ENCODE measurements at regions not wholly inside any gene's neighbourhood (a gene's known extent, or its start where the extent isn't known, plus 50 kb on each side); places are given as distances from the start of the nearest gene placed in this dataset.

DNA sequence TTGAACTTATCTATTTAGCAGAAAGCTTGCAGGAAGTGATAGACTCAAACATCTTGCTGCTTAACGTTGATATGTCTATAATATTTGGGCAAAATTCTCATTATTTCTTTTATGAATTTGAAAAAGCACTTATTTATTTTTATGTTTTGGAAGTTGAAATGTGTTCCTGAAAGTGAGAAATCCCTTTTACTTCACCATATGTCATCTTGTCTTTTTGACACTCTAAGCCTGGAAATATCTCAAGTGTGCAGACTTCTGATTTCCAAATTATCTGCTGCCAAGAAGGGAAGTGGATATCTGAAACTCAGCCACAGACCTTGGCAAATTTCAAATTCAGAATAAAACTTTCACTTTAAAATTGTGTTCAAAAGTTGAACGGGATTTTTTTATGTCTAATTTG lies 368.7 kb upstream of the MANEA start (continued):
- TF ChIP-seq SREBF1 (IDR thresholded peaks at IDR 0.05; ENCODE audit: borderline replicate concordance, low read depth, low read length) (no peak), ATF1 (CRISPR knock-in tag; IDR thresholded peaks at IDR 0.05) (no peak), ATF1 (tag; IDR thresholded peaks at IDR 0.05) (no peak)

DNA sequence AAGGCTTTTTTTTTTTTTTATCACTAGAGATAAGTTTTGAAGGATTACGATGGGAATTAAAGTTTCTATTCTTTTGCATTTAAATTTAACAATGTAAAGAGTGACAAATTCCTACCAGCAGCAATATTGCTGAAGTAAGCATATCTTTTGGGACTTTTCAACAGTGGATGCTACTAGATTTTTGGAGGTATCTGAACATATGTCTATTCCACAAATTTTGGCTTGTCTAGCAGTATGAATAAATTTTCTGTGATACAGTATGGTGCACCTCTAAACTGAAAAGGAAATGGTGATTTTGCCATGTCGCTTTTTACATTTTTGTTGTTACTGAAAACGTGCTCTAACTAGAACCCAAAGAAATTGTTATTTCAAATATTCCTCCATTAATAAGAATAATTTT lies 368.3 kb upstream of the MANEA start:
- DNase-seq (ENCODE audit: extremely low read depth in 1 of 4, low spot score in 3 of 4) (no peak), FAIRE-seq (no peak), ATAC-seq (no peak)
- intact Hi-C loops (cut with micrococcal nuclease) (no loop called here), in situ Hi-C loops (cut with MboI) (no loop called here)
- Histone ChIP-seq H3K4me2 (ENCODE audit: insufficient read depth, low read length) (no peak overlapping the region), H3K27ac (ENCODE audit: extremely low read depth, low read depth, low read length) (no peak overlapping the region), H4K20me1 (replicated peaks; ENCODE audit: control insufficient read depth, insufficient read depth, low read length) (no peaks in the 10 kb centered on the region), H2AFZ (ENCODE audit: low read depth, low read length) (no peak overlapping the region), H3K4me3 (no peak overlapping the region), H3K79me2 (ENCODE audit: control insufficient read depth, insufficient read depth, low read length) (no peaks in the 10 kb centered on the region), H3K9me1 (ENCODE audit: control insufficient read depth, insufficient read depth, low read length) (no peaks in the 10 kb centered on the region), H3K9ac (ENCODE audit: insufficient read depth in 1 of 2, low read depth in 2 of 2, low read length in 2 of 2) (no peak overlapping the region), H3K27me3 (ENCODE audit: control insufficient read depth in 2 of 2, insufficient read depth in 2 of 2, low read length in 2 of 2) (no peaks in the 10 kb centered on the region), H3K36me3 (ENCODE audit: control insufficient read depth, insufficient read depth, low read length) (no peaks in the 10 kb centered on the region), H3K4me1 (replicated peaks in 1 of 2; ENCODE audit: control insufficient read depth in 2 of 2, insufficient read depth in 2 of 2, low read length in 2 of 2) (no peaks in the 10 kb centered on the region), H3K9me3 (replicated peaks; ENCODE audit: control insufficient read depth, insufficient read depth, low read depth, low read length) (no peaks in the 10 kb centered on the region; the same call in 1 of the 2 replicates)
- no TSS peak for BruUV-seq (replicated peaks)
- ChIA-PET CTCF (ENCODE audit: low intra/inter-chr PET ratio) (no interaction called here), POLR2A (no interaction called here)
- 3% methylated on average over 3 of the region's 3 CpGs for WGBS (ENCODE audit: insufficient coverage, low coverage, missing lambda C conversion rate)
- TF ChIP-seq EWSR1 (IDR thresholded peaks at IDR 0.05; ENCODE audit: borderline replicate concordance, low read depth, partially characterized antibody) (no peak), ZNF589 (CRISPR knock-in tag; IDR thresholded peaks at IDR 0.05; ENCODE audit: low read depth) (no peak), ZNF316 (IDR thresholded peaks at IDR 0.05) (peak; percentile 23; the same call in 1 of the 2 replicates), ZNF41 (CRISPR knock-in tag; conservative IDR thresholded peaks at IDR 0.05) (no peak), SIN3B (IDR thresholded peaks at IDR 0.05; ENCODE audit: low read depth) (no peak), MTF1 (CRISPR knock-in tag; IDR thresholded peaks at IDR 0.05; ENCODE audit: borderline replicate concordance) (no peak), ZNF561 (CRISPR knock-in tag; conservative IDR thresholded peaks at IDR 0.05) (no peak), RFX7 (CRISPR knock-in tag; IDR thresholded peaks at IDR 0.05) (no peak), ZNF175 (CRISPR knock-in tag; IDR thresholded peaks at IDR 0.05; ENCODE audit: low read depth) (no peak), ZNF668 (CRISPR knock-in tag; IDR thresholded peaks at IDR 0.05) (no peak), MAFK (IDR thresholded peaks at IDR 0.05; ENCODE audit: low read length) (peak; percentile 52; the same call in 1 of the 2 replicates), ESRRB (CRISPR knock-in tag; IDR thresholded peaks at IDR 0.05; ENCODE audit: borderline replicate concordance) (no peak), MAFF (IDR thresholded peaks at IDR 0.05; ENCODE audit: low read length) (peak; percentile 39)
- TF ChIP-seq, protein P1, sequence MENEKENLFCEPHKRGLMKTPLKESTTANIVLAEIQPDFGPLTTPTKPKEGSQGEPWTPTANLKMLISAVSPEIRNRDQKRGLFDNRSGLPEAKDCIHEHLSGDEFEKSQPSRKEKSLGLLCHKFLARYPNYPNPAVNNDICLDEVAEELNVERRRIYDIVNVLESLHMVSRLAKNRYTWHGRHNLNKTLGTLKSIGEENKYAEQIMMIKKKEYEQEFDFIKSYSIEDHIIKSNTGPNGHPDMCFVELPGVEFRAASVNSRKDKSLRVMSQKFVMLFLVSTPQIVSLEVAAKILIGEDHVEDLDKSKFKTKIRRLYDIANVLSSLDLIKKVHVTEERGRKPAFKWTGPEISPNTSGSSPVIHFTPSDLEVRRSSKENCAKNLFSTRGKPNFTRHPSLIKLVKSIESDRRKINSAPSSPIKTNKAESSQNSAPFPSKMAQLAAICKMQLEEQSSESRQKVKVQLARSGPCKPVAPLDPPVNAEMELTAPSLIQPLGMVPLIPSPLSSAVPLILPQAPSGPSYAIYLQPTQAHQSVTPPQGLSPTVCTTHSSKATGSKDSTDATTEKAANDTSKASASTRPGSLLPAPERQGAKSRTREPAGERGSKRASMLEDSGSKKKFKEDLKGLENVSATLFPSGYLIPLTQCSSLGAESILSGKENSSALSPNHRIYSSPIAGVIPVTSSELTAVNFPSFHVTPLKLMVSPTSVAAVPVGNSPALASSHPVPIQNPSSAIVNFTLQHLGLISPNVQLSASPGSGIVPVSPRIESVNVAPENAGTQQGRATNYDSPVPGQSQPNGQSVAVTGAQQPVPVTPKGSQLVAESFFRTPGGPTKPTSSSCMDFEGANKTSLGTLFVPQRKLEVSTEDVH (IDR thresholded peaks at IDR 0.05; ENCODE audit: low read depth, partially characterized antibody), result no peak
- TF ChIP-seq, protein P2, sequence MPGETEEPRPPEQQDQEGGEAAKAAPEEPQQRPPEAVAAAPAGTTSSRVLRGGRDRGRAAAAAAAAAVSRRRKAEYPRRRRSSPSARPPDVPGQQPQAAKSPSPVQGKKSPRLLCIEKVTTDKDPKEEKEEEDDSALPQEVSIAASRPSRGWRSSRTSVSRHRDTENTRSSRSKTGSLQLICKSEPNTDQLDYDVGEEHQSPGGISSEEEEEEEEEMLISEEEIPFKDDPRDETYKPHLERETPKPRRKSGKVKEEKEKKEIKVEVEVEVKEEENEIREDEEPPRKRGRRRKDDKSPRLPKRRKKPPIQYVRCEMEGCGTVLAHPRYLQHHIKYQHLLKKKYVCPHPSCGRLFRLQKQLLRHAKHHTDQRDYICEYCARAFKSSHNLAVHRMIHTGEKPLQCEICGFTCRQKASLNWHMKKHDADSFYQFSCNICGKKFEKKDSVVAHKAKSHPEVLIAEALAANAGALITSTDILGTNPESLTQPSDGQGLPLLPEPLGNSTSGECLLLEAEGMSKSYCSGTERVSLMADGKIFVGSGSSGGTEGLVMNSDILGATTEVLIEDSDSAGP (CRISPR knock-in tag; IDR thresholded peaks at IDR 0.05), result no peak
- TF ChIP-seq, protein P3, sequence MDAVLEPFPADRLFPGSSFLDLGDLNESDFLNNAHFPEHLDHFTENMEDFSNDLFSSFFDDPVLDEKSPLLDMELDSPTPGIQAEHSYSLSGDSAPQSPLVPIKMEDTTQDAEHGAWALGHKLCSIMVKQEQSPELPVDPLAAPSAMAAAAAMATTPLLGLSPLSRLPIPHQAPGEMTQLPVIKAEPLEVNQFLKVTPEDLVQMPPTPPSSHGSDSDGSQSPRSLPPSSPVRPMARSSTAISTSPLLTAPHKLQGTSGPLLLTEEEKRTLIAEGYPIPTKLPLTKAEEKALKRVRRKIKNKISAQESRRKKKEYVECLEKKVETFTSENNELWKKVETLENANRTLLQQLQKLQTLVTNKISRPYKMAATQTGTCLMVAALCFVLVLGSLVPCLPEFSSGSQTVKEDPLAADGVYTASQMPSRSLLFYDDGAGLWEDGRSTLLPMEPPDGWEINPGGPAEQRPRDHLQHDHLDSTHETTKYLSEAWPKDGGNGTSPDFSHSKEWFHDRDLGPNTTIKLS (IDR thresholded peaks at IDR 0.05; ENCODE audit: borderline replicate concordance, low read depth), result no peak
